ENCODE measurements at regions not wholly inside any gene's neighbourhood (a gene's known extent, or its start where the extent isn't known, plus 50 kb on each side); places are given as distances from the start of the nearest gene placed in this dataset.

DNA sequence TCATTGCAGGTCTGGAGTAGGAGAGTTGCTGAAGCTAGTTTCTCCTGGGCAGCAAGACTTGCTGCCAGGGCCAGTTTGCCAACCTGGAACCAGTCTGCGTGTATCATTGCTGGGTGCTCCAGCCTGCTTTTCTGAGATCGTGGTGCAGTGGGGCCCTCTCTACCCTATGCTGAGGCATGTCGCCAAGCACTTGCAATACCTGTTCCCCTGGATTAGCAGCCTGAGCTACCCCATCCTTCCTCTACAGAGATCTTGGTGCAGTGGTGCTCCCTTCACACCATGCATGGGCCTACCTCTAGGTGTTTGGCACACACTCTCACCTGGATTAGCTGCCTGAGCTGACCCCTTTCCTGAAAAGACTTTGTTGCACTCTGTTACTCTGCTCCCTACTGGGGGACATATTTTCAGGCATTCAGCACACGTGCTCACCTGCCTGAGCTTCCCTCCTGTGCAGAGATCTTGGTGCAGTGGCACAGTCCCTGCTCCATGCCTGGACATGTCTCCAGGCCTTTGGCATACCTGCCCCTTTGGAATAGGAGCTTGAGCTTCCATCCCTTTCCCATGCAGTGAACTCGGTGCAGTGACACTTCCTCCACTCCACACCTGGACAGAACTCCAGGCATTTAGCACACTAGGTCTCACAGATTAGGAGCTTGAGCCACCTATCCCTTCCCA, 133.7 kb upstream of the CXCL13 start:
- WGBS, 5 donors = 88 to 95% (median 91%) methylated on average over 5 of the region's 5 CpGs
- H3K9me3 ChIP-seq = peaks cover 0 to under 1% (median 0%) of the 10 kb centered on the region in 8 donors
- intact Hi-C loops (cut with DNase I; ENCODE audit: low total_unique reads) = no loop called here
- H3K36me3 ChIP-seq = no peaks in the 10 kb centered on the region
- no peak for DNase-seq
- TF ChIP-seq, protein P1, sequence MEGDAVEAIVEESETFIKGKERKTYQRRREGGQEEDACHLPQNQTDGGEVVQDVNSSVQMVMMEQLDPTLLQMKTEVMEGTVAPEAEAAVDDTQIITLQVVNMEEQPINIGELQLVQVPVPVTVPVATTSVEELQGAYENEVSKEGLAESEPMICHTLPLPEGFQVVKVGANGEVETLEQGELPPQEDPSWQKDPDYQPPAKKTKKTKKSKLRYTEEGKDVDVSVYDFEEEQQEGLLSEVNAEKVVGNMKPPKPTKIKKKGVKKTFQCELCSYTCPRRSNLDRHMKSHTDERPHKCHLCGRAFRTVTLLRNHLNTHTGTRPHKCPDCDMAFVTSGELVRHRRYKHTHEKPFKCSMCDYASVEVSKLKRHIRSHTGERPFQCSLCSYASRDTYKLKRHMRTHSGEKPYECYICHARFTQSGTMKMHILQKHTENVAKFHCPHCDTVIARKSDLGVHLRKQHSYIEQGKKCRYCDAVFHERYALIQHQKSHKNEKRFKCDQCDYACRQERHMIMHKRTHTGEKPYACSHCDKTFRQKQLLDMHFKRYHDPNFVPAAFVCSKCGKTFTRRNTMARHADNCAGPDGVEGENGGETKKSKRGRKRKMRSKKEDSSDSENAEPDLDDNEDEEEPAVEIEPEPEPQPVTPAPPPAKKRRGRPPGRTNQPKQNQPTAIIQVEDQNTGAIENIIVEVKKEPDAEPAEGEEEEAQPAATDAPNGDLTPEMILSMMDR (IDR thresholded peaks at IDR 0.05 in 8 of 11, conservative IDR thresholded peaks at IDR 0.05 in 3 of 11) = no peak
- TF ChIP-seq POLR2A (IDR thresholded peaks at IDR 0.05) (no peak), POLR2AphosphoS5 (IDR thresholded peaks at IDR 0.05) (no peak)
- no peaks in the 10 kb centered on the region for H3K4me1 ChIP-seq
- no peak overlapping the region for H3K27ac ChIP-seq
- H3K27me3 ChIP-seq (replicated peaks in 1 of 7) = no peaks in the 10 kb centered on the region
- no peak overlapping the region for H3K4me3 ChIP-seq

DNA sequence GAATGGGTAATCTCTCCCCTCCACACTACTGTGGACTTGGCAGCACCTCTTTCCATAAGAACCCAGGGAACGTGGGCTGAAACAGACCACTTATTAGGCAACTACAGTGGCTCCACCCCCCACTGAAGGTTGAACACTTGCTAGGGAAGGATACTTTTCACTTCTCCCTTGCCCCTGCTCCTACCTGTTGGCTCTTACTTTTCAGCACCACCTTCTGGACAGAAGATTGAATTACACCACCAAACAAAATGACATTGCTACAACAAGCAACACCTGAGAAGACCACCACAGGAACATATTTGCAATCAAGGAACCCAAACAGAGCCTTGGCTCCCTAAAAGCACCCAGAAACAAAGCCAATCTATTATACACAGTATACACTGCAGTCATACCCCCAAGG, 132.1 kb upstream of the CXCL13 start:
- 50 to 85% (median 59%) methylated on average over 1 of the region's 1 CpG for WGBS, 5 donors
- TF ChIP-seq, protein P1 (IDR thresholded peaks at IDR 0.05 in 8 of 11, conservative IDR thresholded peaks at IDR 0.05 in 3 of 11) = peak in 2 of 11 experiments; percentile 13 to 14
- TF ChIP-seq POLR2AphosphoS5 (IDR thresholded peaks at IDR 0.05) = no peak
- no peak for TF ChIP-seq POLR2A (IDR thresholded peaks at IDR 0.05)
- no peaks in the 10 kb centered on the region for H3K4me1 ChIP-seq
- H3K27me3 ChIP-seq (replicated peaks in 1 of 7) = no peaks in the 10 kb centered on the region
- H3K27ac ChIP-seq = no peak overlapping the region
- DNase-seq = no peak
- intact Hi-C loops (cut with DNase I; ENCODE audit: low total_unique reads) = no loop called here
- H3K4me3 ChIP-seq = no peak overlapping the region
- H3K9me3 ChIP-seq = peaks cover 0 to 6% (median 0%) of the 10 kb centered on the region in 8 donors
- no peaks in the 10 kb centered on the region for H3K36me3 ChIP-seq

DNA sequence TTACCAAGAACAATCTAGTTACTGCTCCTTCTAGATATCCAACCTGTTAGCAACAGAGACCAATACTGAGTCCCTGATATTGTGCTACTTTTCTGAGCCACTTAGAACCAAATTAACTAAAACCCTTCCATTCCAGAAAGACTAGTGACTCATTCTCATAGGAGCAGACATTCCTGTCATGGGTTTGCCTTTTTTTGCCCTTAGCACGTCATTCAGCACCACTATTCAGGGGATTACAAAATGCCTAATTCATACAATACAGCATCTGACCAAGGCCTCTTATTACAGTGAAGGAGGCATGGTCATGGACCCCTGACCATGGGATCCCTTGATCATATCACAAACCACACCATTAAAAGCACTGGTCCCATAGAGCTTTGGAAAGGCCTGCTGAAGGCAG, 123.8 kb upstream of the CXCL13 start:
- Histone ChIP-seq H3K36me3 (no peaks in the 10 kb centered on the region), H3K9me3 (peaks cover 0 to 8% (median 0%) of the 10 kb centered on the region in 8 donors), H3K4me1 (no peaks in the 10 kb centered on the region), H3K4me3 (no peak overlapping the region), H3K27ac (no peak overlapping the region), H3K27me3 (replicated peaks in 1 of 7) (no peaks in the 10 kb centered on the region)
- 83 to 95% (median 89%) methylated on average over 1 of the region's 1 CpG for WGBS, 5 donors
- TF ChIP-seq POLR2AphosphoS5 (IDR thresholded peaks at IDR 0.05) (no peak), POLR2A (IDR thresholded peaks at IDR 0.05) (no peak)
- TF ChIP-seq, protein P1 (IDR thresholded peaks at IDR 0.05 in 8 of 11, conservative IDR thresholded peaks at IDR 0.05 in 3 of 11) = no peak
- no peak for DNase-seq
- intact Hi-C loops (cut with DNase I; ENCODE audit: low total_unique reads) = no loop called here

DNA sequence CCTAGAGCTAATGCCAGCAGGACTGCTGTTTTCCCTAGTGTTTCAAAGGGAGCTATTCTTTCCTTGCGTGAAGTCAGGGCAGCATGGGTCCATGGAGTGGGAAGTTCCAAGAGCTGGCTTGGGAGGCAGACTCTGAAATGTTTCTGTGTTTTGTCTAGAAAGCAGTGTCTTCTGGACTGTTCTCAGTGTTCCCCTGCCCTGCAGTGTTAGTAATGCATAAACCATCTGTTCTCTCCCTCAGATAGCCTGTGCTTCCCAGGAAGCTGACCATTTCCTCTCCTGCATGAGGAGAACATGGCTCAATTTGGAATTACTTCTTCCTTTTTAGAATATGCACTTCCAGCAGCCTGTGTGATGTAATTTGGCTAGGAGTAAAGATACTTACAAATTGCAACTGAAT, 116.7 kb upstream of the CXCL13 start:
- Histone ChIP-seq H3K4me3 (no peak overlapping the region), H3K9me3 (peaks cover 0 to 4% (median 0%) of the 10 kb centered on the region in 8 donors), H3K4me1 (peaks cover 0 to 3% (median 0%) of the 10 kb centered on the region in 6 donors), H3K27me3 (replicated peaks in 1 of 7) (no peaks in the 10 kb centered on the region), H3K27ac (peak overlapping the region in 2 of 8 donors; percentile 6 to 49), H3K36me3 (no peaks in the 10 kb centered on the region)
- no peak for DNase-seq
- intact Hi-C loops (cut with DNase I; ENCODE audit: low total_unique reads) = no loop called here
- WGBS, 5 donors = 69 to 88% (median 81%) methylated on average over 1 of the region's 1 CpG
- TF ChIP-seq POLR2AphosphoS5 (IDR thresholded peaks at IDR 0.05) = no peak
- no peak for TF ChIP-seq POLR2A (IDR thresholded peaks at IDR 0.05)
- TF ChIP-seq, protein P1 (IDR thresholded peaks at IDR 0.05 in 8 of 11, conservative IDR thresholded peaks at IDR 0.05 in 3 of 11) = no peak

Data from spleen (tissue), 11 donors.